ENCODE measurements at regions not wholly inside any gene's neighbourhood (a gene's known extent, or its start where the extent isn't known, plus 50 kb on each side); places are given as distances from the start of the nearest gene placed in this dataset.
"Not testable (repeated sequence)": the region's sequence is repeated elsewhere in the genome, so short reads cannot be mapped to it uniquely, and the experiment has no call there.

- Histone ChIP-seq H3K27ac (no peak overlapping the region), H3K4me3 (no peak overlapping the region)
- DNase-seq (ENCODE audit: low spot score) = no peak
- TF ChIP-seq CTCF (IDR thresholded peaks at IDR 0.05) = no peak
Observed at GRCh38 chr21:32088471-32088870, 190.4 kb downstream of the MIS18A start.

GRCh38 chr21:32087447-32087846 lies 191.4 kb downstream of the MIS18A start:
- no peak overlapping the region for H3K4me3 ChIP-seq
- H3K27ac ChIP-seq = no peak overlapping the region
- TF ChIP-seq CTCF (IDR thresholded peaks at IDR 0.05) = no peak
- DNase-seq (ENCODE audit: low spot score) = no peak

GRCh38 chr21:32083197-32083596 lies 195.7 kb downstream of the MIS18A start:
- no peak overlapping the region for H3K27ac ChIP-seq
- DNase-seq (ENCODE audit: low spot score) = no peak
- no peak overlapping the region for H3K4me3 ChIP-seq
- no peak for TF ChIP-seq CTCF (IDR thresholded peaks at IDR 0.05)

- no peak overlapping the region for H3K4me3 ChIP-seq
- DNase-seq (ENCODE audit: low spot score) = no peak
- no peak overlapping the region for H3K27ac ChIP-seq
- TF ChIP-seq CTCF (IDR thresholded peaks at IDR 0.05) = no peak
Observed at GRCh38 chr21:32082466-32082865, 196.4 kb downstream of the MIS18A start.

GRCh38 chr21:32073593-32073992 lies 200.8 kb downstream of the HUNK start:
- no peak for TF ChIP-seq CTCF (IDR thresholded peaks at IDR 0.05)
- no peak overlapping the region for H3K4me3 ChIP-seq
- no peak overlapping the region for H3K27ac ChIP-seq
- DNase-seq (ENCODE audit: low spot score) = no peak

GRCh38 chr21:32073190-32073589 lies 200.4 kb downstream of the HUNK start:
- TF ChIP-seq CTCF (IDR thresholded peaks at IDR 0.05) = no peak
- DNase-seq (ENCODE audit: low spot score) = no peak
- no peak overlapping the region for H3K4me3 ChIP-seq
- no peak overlapping the region for H3K27ac ChIP-seq

- not testable (repeated sequence) for H3K4me3 ChIP-seq; DNase-seq (ENCODE audit: low spot score); H3K27ac ChIP-seq
Observed at GRCh38 chr21:32071620-32072019, 198.8 kb downstream of the HUNK start.

All from coronary artery (tissue), 2 donors.